Heart left ventricle (tissue), 16 donors: ENCODE measurements at regions not wholly inside any gene's neighbourhood (a gene's known extent, or its start where the extent isn't known, plus 50 kb on each side); places are given as distances from the start of the nearest gene placed in this dataset.

Experiments
- ATAC-seq, 4 donors: fragments of 200-7000 bp; cut with Tn5 transposase; one replicate each; pipeline ENCODE4 v1.9.1; 2020 to 2022; ENCODE audit warnings: moderate library complexity in 4 of 4, mild to moderate bottlenecking in 3 of 4, moderate number of reproducible peaks in 1 of 4
- DNase-seq, 5 donors: peaks; one replicate each; pipeline ENCODE4 v3.0.0-alpha.2; 2020
- H3K27ac ChIP-seq, 12 donors: fragments of 200-600 bp; sonication (generic) in 4 of 12; one replicate each; pipeline versions ENCODE4 v1.5.0 to v1.8.0; 2016 to 2022; ENCODE audit warnings: mild to moderate bottlenecking in 2 of 12
- H3K27me3 ChIP-seq, 9 donors: fragments of 200-600 bp; sonication (generic) in 2 of 9; one replicate each; pipeline versions ENCODE4 v1.5.1 to v1.8.0; 2016 to 2022; ENCODE audit warnings: mild to moderate bottlenecking in 3 of 9
- H3K36me3 ChIP-seq, 9 donors: fragments of 200-600 bp; sonication (generic) in 2 of 9; one replicate each; pipeline versions ENCODE4 v1.5.0 to v1.8.0; 2018 to 2022; ENCODE audit warnings: mild to moderate bottlenecking in 2 of 9
- H3K4me1 ChIP-seq, 12 donors: fragments of 200-600 bp; sonication (generic) in 4 of 12; one replicate each; pipeline versions ENCODE4 v1.5.0 to v1.8.0; 2016 to 2022; ENCODE audit warnings: mild to moderate bottlenecking in 3 of 12
- H3K4me3 ChIP-seq, 12 donors: fragments of 200-600 bp; sonication (generic) in 4 of 12; one replicate each; pipeline versions ENCODE4 v1.5.0 to v1.8.0; 2017 to 2022; ENCODE audit warnings: mild to moderate bottlenecking in 9 of 12, moderate library complexity in 4 of 12
- H3K9me3 ChIP-seq, 12 donors: fragments of 200-600 bp; sonication (generic) in 4 of 12; one replicate each; pipeline versions ENCODE4 v1.5.0 to v1.8.0; 2016 to 2022; ENCODE audit warnings: mild to moderate bottlenecking in 1 of 12
- CTCF ChIP-seq, 12 donors: fragments of 200-600 bp; sonication (generic) in 4 of 12; IDR thresholded peaks; one replicate each; pipeline versions ENCODE4 v1.5.0 to v1.8.0; 2018 to 2022; ENCODE audit warnings: antibody characterized with exemption in 12 of 12, mild to moderate bottlenecking in 5 of 12
- POLR2A ChIP-seq, 2 donors: fragments of 450-650 bp; IDR thresholded peaks; one replicate each; pipeline ENCODE4 v1.6.1; 2017; ENCODE audit warnings: antibody characterized with exemption in 2 of 2, mild to moderate bottlenecking in 2 of 2, moderate library complexity in 2 of 2
- WGBS, 4 donors: extraction: QIAGEN DNeasy Blood & Tissue Kit in 2 of 4; methylation state at CpG; one replicate each; pipeline versions ENCODE4 v1.1.5 to v1.1.7; 2013 to 2018; 5-methylcytosine and 5-hydroxymethylcytosine counted together
- intact Hi-C, 10 donors: fragments of 100-400 bp; cut with DNase I; formaldehyde crosslinking; loops; one replicate each; pipeline versions ENCODE4 v1.11.1 to v1.14.2; 2022
- donor health status: ischemic (EF 13 %, LVEDD 7.1; RV severe dilation, severe dysfunction).
- donor health status: healthy with polysubstance abuse.
- donor health status: DM: no; HTN: yes; CAD: no.
- donor health status: DM: no; HTN: no; CAD: no.
- donor health status: ischemic (EF 25% LVEDD 6.9; RV normal size, moderate dysfunction).
- donor health status: ischemic (EF 25% LVEDD 5.7; RV mildly dilated, moderate dysfunction).
- donor health status: healthy.
- donor health status: DM: yes; HTN: yes; CAD: no.
- donor health status: ischemic (EF 35%, LVEDD 5.7; RV mildly dilated, moderate dysfunction).
- donor health status: nonischemic (EF 11% LVEDD 7.7; RV severe dilation, severe dysfunction).
- donor health status: DM: yes; HTN: yes; CAD: no.
- donor health status: PGD.
- donor health status: ischemic (EF 29% LVEDD 5.4; RV normal size, mild dysfunction).
- donor health status: nonischemic (EF 23%, LVEDD 6.1; RV moderate dilation, normal function).

GRCh38 chr2:41924024-41924423, 123.8 kb upstream of the PKDCC start:
- Histone ChIP-seq H3K9me3 (peaks cover 0 to 4% (median 0%) of the 10 kb centered on the region in 12 donors), H3K4me3 (no peak overlapping the region), H3K36me3 (no peaks in the 10 kb centered on the region), H3K27me3 (no peaks in the 10 kb centered on the region), H3K27ac (peak overlapping the region in 4 of 12 donors; percentile 41 to 86 (median 54)), H3K4me1 (peaks cover 4 to 53% (median 35%) of the 10 kb centered on the region in 12 donors)
- intact Hi-C loops, result loop anchor here in 1 of 10 donors (5.0 kb wide), 1 partner anchor 128 kb away; no protein-coding TSS in a partner anchor
- TF ChIP-seq CTCF (IDR thresholded peaks at IDR 0.05), result no peak
- no peak for TF ChIP-seq POLR2A (IDR thresholded peaks at IDR 0.05)
- no peak for ATAC-seq
- WGBS, 4 donors, result 71 to 95% (median 77%) methylated on average over 5 of the region's 5 CpGs
- no peak for DNase-seq

- WGBS, 4 donors, result 77 to 84% (median 79%) methylated on average over 4 of the region's 4 CpGs
- peak overlapping the region in 4 of 12 donors; percentile 41 to 86 (median 54) for H3K27ac ChIP-seq
- no peaks in the 10 kb centered on the region for H3K27me3 ChIP-seq
- H3K4me1 ChIP-seq, result peaks cover 4 to 53% (median 35%) of the 10 kb centered on the region in 12 donors
- intact Hi-C loops, result loop anchor here in 1 of 10 donors (5.0 kb wide), 1 partner anchor 127 kb away; no protein-coding TSS in a partner anchor
- no peak for ATAC-seq
- no peak for TF ChIP-seq POLR2A (IDR thresholded peaks at IDR 0.05)
- no peak for TF ChIP-seq CTCF (IDR thresholded peaks at IDR 0.05)
- DNase-seq, result no peak
- H3K36me3 ChIP-seq, result no peaks in the 10 kb centered on the region
- no peak overlapping the region for H3K4me3 ChIP-seq
- H3K9me3 ChIP-seq, result peaks cover 0 to 4% (median 0%) of the 10 kb centered on the region in 12 donors
Measured at GRCh38 chr2:41924709-41925408, 123.0 kb upstream of the PKDCC start.

- intact Hi-C loops, result no loop called here
- ATAC-seq (peak in 1 of 4 donors; percentile 8), DNase-seq (no peak)
- WGBS, 4 donors, result 69 to 77% (median 72%) methylated on average over 2 of the region's 2 CpGs
- no peak for TF ChIP-seq CTCF (IDR thresholded peaks at IDR 0.05)
- no peak for TF ChIP-seq POLR2A (IDR thresholded peaks at IDR 0.05)
- Histone ChIP-seq H3K4me1 (peaks cover 4 to 53% (median 35%) of the 10 kb centered on the region in 12 donors), H3K4me3 (no peak overlapping the region), H3K27me3 (no peaks in the 10 kb centered on the region), H3K9me3 (peaks cover 0 to 4% (median 0%) of the 10 kb centered on the region in 12 donors), H3K27ac (peak overlapping the region in 9 of 12 donors; percentile 32 to 86 (median 55)), H3K36me3 (no peaks in the 10 kb centered on the region)
Measured at GRCh38 chr2:41925712-41926111, 122.1 kb upstream of the PKDCC start.
